GM23338 (cell line): ENCODE measurements at regions not wholly inside any gene's neighbourhood (a gene's known extent, or its start where the extent isn't known, plus 50 kb on each side); places are given as distances from the start of the nearest gene placed in this dataset.

Experiments
- CTCF ChIP-seq, 2 experiments: fragments of 200-600 bp in 1 of 2; sonication (generic) in 1 of 2; conservative IDR thresholded peaks; 2 replicates each; pipeline versions ENCODE4 v1.5.1 to v1.6.1; 2016 to 2017; ENCODE audit warnings: antibody characterized with exemption in 2 of 2, low read depth in 2 of 2, mild to moderate bottlenecking in 2 of 2, moderate library complexity in 1 of 2
- EZH2phosphoT487 ChIP-seq: fragments of 200-600 bp; sonication (generic); IDR thresholded peaks from one replicate; pipeline ENCODE4 v1.8.1; 2018; ENCODE audit warnings: antibody characterized with exemption; ENCODE audit not compliant: unreplicated experiment
- REST ChIP-seq: IDR thresholded peaks from one replicate; pipeline ENCODE4 v1.6.1; 2018; ENCODE audit warnings: antibody characterized with exemption; ENCODE audit not compliant: unreplicated experiment

- TF ChIP-seq EZH2phosphoT487, result no peak
- TF ChIP-seq CTCF (conservative IDR thresholded peaks at IDR 0.05; ENCODE audit: low read depth in 2 of 2), result no peak
- no peak for TF ChIP-seq REST
Observed at GRCh38 chr15:99446565-99447496, 119.0 kb upstream of the MEF2A start.
